Activated CD8-positive, alpha-beta memory T cell treated with anti-CD3 and anti-CD28 coated beads, Interleukin-2, amount 50 U/mL, for 1 hour (primary cell): ENCODE measurements at regions not wholly inside any gene's neighbourhood (a gene's known extent, or its start where the extent isn't known, plus 50 kb on each side); places are given as distances from the start of the nearest gene placed in this dataset.

Experiments
- DNase-seq: peaks from one replicate; pipeline ENCODE4 v3.0.0-alpha.2; 2020; ENCODE audit errors: extremely low read depth

GRCh38 chr2:136182315-136182714, 64.4 kb upstream of the CXCR4 start:
- no peak for DNase-seq

GRCh38 chr2:136179602-136179975, 61.6 kb upstream of the CXCR4 start:
- DNase-seq = no peak

GRCh38 chr2:136178941-136179601, 61.1 kb upstream of the CXCR4 start:
- DNase-seq = no peak

GRCh38 chr2:136175868-136176267, 57.9 kb upstream of the CXCR4 start:
- DNase-seq = no peak

GRCh38 chr2:136175466-136175865, 57.5 kb upstream of the CXCR4 start:
- DNase-seq = no peak

GRCh38 chr2:136173126-136173525, 55.2 kb upstream of the CXCR4 start:
- DNase-seq = no peak

- DNase-seq = no peak
Observed at GRCh38 chr2:136171223-136171622, 53.3 kb upstream of the CXCR4 start.

- no peak for DNase-seq
Observed at GRCh38 chr2:136168720-136169119, 50.8 kb upstream of the CXCR4 start.

GRCh38 chr2:136167721-136168475, 49.9 kb upstream of the CXCR4 start:
- no peak for DNase-seq
